WI38 (cell line): ENCODE measurements at regions not wholly inside any gene's neighbourhood (a gene's known extent, or its start where the extent isn't known, plus 50 kb on each side); places are given as distances from the start of the nearest gene placed in this dataset.

Source experiments
- H3K4me3 ChIP-seq: 2 replicates; pipeline ENCODE4 v1.5.1; 2011; ENCODE audit warnings: low read depth, mild to moderate bottlenecking, control low read depth, low read length
- CTCF ChIP-seq: IDR thresholded peaks from 2 replicates; pipeline ENCODE4 v1.5.1; 2012; ENCODE audit warnings: low read depth, mild to moderate bottlenecking, control low read depth, low read length

GRCh38 chrX:110966091-110966454, 129.9 kb upstream of the PAK3 start:
- no peak for TF ChIP-seq CTCF
- no peak overlapping the region for H3K4me3 ChIP-seq

- no peak for TF ChIP-seq CTCF
Measured at GRCh38 chrX:110965409-110966090, 130.4 kb upstream of the PAK3 start.

GRCh38 chrX:110964786-110965185, 131.2 kb upstream of the PAK3 start:
- H3K4me3 ChIP-seq = no peak overlapping the region
- no peak for TF ChIP-seq CTCF

More at GRCh38 chrX:110965409-110966090, 130.4 kb upstream of the PAK3 start:
- H3K4me3 ChIP-seq = no peak overlapping the region

- no peak overlapping the region for H3K4me3 ChIP-seq
- TF ChIP-seq CTCF = no peak
Measured at GRCh38 chrX:110962451-110962850, 133.5 kb upstream of the PAK3 start.

- TF ChIP-seq CTCF = no peak
- no peak overlapping the region for H3K4me3 ChIP-seq
Measured at GRCh38 chrX:110955706-110956105, 140.3 kb upstream of the PAK3 start.

- TF ChIP-seq CTCF = no peak
Measured at GRCh38 chrX:110954428-110955100, 141.4 kb upstream of the PAK3 start.

GRCh38 chrX:110951472-110952269, 144.3 kb upstream of the PAK3 start:
- no peak for TF ChIP-seq CTCF
- no peak overlapping the region for H3K4me3 ChIP-seq

More at GRCh38 chrX:110954428-110955100, 141.4 kb upstream of the PAK3 start:
- H3K4me3 ChIP-seq = no peak overlapping the region
